ENCODE measurements at regions not wholly inside any gene's neighbourhood (a gene's known extent, or its start where the extent isn't known, plus 50 kb on each side); places are given as distances from the start of the nearest gene placed in this dataset.
A peak's percentile ranks its signal among the peaks of the same experiment; 100 is the strongest.
"Not testable (repeated sequence)": the region's sequence is repeated elsewhere in the genome, so short reads cannot be mapped to it uniquely, and the experiment has no call there.

DNA sequence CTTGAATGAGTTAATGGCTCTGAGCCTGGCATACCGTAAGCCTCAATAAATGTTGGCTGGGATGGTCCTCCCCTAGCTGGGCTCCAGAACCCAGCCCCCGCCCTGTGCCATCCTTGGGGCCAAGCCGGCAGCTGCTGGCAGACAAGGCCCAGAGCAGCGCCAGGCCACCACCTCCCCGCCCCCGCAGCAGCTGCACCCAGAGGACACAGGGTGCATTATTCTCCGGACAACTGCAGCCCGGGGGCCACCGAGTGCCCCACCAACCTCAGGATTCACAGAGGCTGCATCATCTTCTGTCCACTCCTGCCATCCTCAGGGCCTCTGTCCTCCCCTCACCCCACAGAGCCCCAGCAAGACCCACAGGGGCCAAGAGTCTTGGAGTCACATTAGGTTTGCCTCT, 92.7 kb downstream of the NCOR2 start:
- no peak for DNase-seq

DNA sequence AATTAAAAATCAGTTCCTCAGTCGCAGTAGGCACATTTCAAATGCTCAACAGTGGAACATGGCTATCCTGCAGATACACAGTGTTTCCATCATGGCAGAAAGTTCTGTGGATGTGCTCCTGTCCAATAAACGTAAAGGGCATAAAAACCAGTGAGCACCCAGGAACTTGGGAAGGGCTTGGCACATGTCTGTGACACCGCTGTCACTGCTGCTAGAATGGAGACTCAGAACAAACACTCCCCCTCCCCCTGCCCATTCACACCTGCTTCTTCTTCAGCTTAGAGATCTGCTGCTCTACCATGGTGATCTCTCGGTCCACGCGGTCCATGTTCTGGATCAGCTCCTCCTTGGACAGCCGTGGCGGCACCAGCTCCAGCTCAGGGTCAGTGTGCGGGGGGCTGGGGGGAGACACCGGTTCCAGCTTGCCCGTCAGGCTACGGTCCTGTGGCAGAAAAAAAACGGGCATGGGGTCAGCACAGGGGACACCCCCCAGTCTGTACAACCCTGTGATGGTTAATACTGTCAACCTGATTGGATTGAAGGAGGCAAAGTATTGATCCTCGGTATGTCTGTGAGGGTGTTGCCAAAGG, 94.6 kb downstream of the NCOR2 start:
- DNase-seq = no peak

DNA sequence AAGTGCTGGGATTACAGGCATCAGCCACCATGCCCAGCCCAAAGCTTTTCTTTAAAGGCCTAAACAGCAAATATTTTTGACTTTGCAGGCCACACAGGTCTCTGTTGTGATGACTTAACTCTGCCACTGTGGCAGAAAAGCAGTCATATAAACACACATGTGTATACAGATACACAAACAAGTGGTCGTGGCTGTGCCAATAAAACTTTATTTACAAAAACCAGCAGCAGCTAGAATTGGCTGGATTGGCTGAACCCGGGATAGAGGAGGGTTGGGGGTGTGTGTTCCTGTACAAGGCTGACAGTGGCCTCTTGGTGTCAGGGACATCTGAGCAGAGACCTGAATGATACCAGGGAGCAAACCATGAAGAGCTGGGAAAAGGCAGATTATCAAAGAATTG, 95.6 kb downstream of the NCOR2 start:
- DNase-seq = no peak

DNA sequence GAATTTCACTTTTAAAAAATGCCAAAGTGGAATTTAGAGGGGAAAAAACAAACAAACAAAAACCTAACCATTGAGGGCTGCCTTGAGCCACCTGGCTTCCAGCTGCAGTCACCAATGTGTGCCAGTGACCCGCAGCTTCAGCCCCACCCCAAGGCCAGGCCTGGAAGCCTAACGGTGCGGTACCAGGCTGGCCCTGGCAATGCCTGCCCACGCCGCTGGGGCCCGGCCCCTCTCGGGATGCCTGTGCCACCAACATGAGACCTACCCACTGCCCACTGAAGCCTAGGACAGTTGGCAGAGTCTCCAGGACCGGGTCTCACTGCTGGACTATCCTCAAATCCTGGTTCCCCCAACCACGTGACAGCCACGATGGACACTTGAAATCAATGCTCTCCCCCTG, 96.6 kb downstream of the NCOR2 start:
- DNase-seq = no peak

DNA sequence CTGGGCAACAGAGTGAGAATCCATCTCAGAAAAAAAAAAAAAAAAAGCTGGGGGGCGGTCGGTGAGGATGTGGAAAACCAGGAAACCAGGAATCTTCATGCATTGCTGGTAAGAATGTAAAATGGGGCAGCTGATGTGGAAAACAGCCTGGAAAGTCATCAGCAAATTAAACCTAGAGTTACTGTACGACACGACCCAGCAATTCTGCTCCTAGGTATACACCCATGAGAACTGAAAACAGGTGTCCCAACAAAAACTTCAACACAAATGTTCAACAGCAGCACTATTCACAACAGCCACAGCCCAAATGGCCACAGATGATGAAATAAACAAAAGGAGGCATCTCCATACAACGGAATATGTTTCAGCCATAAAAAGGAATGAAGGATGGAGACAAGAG, 97.3 kb downstream of the NCOR2 start:
- no peak for DNase-seq

DNA sequence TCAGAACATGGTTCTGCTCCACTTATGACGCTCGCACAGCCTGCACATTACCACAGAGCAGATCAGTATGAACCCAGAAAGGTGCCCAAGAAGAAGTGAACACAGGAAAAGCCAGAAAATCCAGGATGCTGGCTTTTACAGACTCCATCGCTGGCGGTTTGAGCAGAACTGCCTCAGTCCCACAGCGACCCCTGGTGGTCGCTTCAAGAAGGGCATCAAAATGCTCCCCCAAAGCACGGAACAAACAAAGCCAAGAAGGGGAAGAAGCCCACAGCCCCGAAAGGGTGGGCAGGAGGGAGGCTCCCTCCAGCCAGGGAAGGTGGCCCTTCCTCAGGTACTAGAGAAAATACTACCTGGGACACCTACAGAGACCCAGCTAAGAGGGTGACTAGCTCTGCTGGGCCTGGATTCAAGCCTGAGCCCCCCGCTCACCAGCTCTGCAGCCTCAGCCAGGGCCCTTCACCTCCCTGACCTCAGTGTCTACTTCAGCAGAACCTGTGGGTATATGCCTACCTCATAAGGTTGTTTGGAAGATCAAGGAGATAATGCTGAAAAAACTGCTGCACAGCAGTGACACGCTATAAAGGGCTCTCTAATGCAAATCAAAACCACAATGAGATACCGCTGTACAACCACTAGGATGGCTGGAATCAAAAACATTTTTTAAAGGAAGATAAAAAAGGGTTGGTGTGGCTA, 98.1 kb downstream of the NCOR2 start:
- peak; percentile 50 for DNase-seq

DNA sequence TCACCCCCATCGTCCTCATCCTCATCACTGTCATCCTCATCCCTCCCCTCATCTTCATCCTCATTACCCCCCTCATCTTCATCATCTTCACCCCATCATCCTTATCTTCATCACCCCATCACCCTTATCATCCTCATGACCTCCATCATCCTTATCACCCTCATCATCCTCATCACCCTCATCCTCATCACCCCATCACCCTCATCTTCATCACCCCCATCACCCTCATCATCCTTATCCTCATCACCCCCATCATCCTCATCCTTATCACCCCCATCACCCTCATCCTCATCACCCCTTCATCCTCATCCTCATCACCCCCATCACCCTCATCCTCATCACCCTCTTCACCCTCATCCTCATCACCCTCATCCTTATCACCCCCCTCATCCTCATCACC, 99.9 kb downstream of the NCOR2 start:
- not testable (repeated sequence) for DNase-seq

DNA sequence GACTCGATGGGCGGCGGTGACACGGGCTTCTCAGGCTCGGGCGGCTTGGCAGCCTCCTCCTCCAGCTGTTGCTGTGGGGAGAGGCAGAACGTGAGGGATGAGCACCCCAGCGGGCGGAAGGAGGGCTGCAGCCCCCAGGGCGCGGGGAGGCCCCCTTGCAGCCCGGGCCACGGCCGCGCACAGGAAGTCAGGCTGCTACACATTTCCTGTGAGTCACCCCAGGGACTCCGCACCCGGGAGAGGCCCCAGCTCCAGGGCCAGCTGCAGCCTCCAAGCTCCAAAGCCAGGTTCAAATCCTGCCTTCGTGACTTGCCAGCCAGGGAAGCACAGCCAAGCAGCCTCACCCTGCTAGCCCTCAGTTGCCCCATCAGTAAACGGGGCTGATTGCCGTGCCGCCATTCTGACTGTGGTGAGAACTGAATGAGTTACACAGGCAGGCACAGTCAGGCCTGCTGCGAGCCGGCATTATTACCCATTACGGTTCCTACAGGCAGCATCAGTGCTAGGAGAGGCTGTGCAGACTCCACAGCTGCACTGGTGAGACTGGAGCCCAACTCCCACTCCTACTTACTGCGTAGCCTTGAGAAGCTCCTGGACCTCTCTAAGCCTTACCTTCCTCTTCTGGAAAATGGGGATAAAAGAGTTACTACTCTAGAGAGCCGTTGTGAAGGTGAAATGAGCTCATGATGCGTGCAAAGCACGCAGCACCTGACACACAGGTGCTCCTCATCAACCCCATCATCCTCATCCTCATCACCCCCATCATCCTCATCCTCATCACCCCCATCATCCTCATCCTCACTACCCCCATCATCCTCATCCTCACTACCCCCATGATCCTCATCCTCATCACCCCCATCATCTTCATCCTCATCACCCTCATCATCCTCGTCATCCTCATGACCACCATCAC, 100.9 kb downstream of the NCOR2 start:
- DNase-seq = peak; percentile 90

DNA sequence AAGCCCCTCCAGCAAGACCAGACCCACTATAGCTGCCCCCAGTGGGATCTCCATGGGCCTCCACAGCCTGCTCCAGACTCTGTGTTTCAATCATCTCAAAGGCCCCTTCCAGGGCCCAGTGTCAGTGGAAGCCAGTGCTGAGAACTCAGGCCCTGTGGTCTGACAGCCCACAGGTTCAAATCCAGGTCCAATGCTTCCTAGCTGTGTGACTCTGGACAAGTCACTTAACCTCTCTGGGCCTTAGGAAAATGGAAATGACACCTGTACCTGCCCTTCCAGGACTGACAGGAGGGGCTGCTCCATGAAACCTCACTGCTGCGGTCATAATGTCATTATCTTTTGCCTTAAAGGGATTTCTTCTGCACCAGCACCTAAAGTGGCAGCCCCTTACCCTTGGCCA, 101.9 kb downstream of the NCOR2 start:
- DNase-seq = no peak

DNA sequence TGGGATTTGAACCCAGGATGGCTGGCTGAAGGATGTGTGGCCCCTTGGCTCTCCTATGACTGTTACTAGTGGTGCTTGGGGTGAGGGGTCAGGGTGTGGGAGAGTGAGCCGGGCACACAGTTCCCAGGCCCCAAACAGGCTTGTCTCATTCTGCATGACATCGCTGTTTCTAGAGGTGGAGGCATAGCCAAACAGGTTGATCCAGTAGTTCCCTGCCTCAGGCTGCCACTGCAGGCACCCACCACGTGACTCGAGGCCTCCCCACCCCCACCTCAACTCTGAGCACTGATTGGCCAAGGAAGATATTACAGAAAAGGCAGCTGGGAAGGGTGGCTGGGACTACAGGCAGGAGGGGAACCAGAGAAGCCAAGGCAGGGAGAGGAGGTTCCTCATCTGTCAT, 102.6 kb downstream of the NCOR2 start:
- DNase-seq = no peak

DNA sequence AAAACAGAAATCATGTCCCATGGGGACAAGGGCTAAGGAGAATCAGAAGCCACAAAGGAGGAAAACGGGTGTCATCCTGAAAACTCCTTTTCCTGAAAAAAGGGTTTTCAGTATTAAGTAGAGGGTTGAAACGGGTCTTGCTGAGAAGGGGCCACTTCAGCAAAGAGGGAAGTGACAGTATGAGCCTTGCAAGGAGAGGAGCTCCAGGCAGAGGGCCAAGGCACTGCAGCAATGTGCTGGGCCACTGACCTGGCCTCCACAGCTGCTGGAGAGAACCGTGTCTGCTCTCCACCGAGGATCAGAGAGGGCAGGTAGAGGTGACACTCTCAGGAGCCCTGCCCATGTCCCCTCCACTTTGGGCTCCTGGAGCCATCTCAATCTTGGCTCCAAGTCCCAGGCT, 103.3 kb downstream of the NCOR2 start:
- DNase-seq = no peak

DNA sequence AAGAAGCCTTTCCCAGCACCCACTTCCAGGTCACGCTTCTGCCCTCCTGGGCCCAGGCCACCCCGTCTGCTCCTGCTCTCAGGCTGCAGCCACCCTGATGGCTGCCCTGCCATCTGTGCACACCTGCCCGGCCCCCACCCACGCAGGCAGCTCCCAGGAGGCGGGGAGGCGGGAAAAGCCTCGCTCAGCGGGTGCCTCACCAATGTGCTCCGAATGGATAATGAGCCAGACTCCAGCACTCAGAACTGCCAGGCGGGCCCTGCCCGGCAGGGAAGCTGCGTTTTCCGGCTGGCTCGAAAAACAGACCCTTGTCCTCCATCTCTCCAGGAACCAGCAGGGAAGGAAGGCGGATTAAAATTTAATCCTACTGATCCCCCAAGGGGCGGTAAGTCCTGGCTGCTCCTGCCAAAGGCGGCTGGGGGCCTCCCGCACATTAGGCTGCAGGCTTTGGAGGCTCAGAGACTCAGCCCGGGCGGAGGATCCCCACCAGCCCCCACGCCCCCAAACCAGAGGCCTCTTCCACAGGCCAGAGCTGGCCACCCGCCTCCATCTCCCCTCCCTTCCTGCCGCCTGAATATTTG, 104.0 kb downstream of the NCOR2 start:
- no peak for DNase-seq

DNA sequence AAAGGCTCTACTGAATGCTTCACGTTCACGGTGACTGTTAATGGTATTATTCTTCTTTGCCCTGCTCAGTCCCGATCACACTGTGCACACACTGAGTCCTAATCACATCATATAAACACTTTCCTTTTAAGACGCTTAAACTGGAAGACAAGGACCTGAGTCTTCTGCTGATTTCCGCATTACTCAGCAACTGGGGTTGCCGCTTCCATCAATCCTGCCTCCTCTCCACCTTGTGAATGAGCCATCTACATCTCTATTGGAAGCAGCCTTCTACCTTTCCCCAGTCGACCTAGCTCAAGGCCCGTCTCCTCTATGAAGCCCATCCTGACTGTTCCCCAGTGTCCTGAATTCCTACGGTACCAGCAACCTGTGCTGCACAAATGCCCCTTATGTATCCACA, 104.7 kb downstream of the NCOR2 start:
- DNase-seq = no peak

DNA sequence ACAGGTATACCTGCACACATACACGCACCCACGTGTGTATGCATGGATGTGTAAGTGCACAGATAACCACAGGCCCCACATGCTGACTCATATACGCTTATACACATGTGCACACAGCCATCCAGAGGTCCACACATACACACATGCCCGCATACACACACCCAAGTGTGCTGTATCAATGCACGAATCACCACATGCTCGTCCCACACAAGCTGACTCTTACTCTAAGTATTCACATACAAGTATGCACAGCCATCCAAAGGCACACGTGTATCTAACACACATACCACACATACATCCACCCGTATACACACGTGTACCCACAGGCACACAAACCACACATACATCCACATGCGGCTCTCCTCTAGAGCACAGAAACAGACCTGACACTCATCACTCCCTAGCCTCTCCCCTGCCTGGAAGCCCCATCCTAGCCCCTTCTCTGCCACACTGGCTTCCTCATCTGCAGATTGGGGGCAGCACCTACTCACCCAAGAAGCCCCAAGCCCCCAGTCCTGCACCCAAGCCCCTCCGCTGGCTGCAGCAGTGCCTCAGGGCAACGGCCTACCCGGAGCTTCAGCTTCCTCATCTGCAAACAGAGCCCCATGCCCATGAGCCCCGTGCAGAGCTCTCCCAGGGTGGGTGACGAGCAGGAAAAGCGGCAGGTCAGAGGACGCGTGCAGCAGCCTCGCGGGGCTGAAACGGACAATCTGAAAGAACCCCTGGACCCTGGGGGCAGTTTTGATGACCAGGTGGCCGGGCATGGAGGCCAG, 105.4 kb downstream of the NCOR2 start:
- no peak for DNase-seq

DNA sequence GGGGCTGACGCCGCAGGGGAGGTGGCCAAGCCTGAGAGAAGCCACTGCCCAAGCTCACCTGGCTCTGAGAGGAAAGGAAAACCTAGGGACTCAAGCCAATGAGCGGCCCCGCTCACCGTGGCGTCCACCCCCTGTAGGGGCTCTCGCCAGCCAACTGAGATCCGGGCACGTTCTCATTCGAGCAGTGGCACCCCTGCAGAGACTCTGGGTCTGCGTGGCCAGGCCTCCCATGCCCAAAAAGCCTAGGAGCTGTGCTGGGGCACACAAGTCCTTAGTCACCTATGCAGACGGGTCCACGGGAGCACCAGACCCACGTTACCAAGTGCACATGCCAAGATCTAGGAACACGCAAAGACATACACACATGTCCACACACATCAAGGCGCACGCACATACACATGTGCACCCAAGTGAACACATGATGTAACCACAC, 106.2 kb downstream of the NCOR2 start:
- no peak for DNase-seq

DNA sequence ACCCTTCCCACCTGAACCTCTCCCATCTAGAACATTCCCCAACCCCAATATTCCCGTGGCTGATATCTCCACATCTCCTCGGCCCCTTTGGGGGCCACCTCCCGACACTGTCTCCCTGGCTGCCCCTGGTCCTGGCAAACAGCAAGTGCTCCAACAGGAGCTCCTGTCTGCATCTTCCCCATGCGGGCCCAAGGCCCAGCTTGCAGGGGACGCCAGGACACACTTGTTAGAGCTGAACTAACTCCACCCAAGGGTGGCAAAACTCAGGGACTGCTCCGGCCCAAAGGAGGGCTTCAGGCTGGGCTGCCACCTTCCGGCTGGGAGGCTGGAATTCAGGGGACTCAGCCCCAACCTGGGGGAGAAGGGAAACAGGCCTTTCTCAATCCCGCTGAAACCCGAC, 106.6 kb downstream of the NCOR2 start:
- DNase-seq = no peak

DNA sequence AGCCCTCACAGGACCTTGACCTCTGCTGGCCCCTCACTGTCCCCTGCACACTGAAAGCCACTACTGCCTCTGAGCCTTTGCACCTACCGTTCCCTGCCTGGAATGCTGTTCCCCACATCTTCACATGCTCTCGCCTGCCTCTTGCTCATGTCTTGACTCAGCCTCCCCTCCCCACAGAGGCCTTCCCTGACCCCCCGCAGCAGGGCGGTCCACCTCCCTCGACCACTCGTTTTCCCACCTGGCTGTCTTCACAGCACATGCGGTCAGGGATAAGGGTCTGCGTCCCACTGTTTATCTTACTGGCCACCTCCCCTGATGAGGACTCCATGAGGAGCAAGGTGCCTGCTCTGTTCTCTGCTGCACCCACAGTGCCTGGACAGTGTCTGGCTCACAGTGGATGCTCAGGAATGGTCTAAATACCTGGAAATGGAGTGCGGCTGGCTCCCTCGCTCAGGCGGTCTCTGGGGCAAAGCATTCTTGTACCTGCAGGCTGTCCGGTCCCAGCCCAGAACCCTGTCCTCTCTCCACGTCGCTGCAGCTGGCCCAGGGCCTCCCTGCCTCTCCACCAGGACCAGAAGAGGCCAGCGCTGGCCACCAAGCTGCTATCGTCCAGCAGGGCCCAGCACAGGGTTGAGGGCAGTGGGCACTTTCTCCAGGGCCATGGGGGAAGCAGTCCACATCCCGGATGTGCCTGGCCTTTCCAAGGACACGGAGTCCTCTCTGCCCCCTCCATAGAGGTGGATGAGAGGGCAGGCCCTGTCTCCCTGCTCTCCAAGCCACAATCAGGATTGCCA, 107.4 kb downstream of the NCOR2 start:
- no peak for DNase-seq

DNA sequence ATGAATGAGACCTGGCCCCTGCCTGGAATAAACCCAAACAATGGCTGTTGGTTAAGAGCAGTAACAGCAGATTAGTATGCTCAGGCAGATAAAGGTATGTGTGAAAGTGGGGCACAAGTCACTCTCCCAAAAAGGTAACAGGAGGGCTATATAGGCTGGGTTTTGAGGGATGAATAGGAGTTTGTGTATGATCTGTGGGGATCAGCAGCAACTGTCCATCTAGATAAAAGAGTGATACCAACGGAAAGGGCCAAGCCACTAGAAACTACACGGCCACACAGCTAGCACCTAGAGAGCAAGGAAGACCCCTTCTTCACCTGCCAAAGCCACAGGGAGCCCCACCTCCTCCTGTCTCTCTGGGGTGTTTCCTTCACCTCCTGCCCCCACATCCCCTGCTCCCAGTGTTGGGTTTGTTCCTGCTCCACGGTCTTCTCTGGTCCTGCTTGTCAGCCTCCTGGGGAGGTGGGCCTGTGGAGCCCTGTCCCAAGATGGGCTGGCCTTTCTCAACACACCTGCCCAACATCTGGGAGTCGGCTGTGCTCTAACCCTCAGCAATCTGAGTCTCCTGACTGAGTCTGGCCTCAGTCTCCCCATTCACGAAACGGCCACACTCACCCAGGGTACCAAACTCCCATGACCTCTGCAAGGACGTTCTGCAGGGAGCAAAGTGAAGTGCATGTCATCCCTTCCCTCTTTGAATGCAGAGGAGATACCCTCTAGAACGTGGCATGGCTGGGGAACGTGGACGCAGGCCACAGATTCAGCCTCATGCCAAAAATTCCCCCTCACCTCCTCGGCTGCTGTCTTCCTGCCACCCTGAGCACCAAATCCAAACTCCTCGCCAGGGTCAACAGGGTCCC, 108.2 kb downstream of the NCOR2 start:
- no peak for DNase-seq

DNA sequence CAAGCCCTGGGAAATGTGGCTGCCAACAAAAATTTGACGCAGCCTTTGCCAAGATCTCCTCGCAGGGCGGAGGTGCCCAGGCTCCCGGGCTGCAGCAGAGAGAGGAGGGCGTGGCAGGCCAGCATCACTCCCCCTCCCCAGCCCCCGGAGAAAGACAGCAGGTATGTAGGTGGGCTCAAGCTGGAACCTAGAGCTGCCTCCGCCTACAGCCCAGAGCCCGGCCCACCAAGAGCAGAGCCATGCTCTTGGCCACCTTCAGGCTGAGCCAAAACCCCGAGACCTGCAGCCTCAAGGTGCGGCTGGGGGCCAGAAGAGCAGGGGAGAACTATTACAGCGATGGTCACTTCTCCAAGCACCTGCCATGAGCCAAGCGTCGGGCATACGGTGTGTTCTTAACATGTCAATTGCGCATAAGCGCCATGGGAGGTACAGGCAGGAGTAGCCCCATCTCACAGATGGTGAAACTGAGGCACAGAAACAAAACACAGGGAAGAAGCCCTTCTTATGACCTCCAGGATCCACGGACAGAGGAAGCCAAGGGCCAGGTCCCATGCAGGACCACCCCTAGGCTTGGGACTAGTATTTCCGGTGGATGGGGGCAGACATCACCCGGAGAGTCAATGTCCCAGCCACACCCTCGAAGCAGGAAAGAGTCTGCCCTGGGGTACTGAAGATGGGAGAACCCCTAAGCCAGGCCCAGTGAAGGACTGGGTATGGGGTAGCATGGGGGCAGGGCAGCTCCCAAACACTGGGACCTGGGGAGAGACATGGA, 109.0 kb downstream of the NCOR2 start:
- no peak for DNase-seq

Data from CD4-positive, alpha-beta T cell treated with Interleukin-21 for 1 hour (primary cell).